ENCODE measurements at regions not wholly inside any gene's neighbourhood (a gene's known extent, or its start where the extent isn't known, plus 50 kb on each side); places are given as distances from the start of the nearest gene placed in this dataset.

GRCh38 chr4:124192544-124192943 is 520.0 kb downstream of the ANKRD50 start:
- Histone ChIP-seq H3K27me3 (replicated peaks) (no peaks in the 10 kb centered on the region), H3K27ac (no peak overlapping the region), H3K4me3 (ENCODE audit: low read depth, low read length) (no peak overlapping the region), H3K36me3 (replicated peaks) (no peaks in the 10 kb centered on the region)
- TF ChIP-seq CTCF (IDR thresholded peaks at IDR 0.05; ENCODE audit: low read depth, low read length, missing control alignments) = no peak
- DNase-seq = no peak
- in situ Hi-C loops (cut with HindIII; ENCODE audit: low pct_ligation_motif_present, low sequenced_read_pairs) = no loop called here

GRCh38 chr4:124199185-124199584 is 513.3 kb downstream of the ANKRD50 start:
- H3K27me3 ChIP-seq (replicated peaks) = no peaks in the 10 kb centered on the region
- TF ChIP-seq CTCF (IDR thresholded peaks at IDR 0.05; ENCODE audit: low read depth, low read length, missing control alignments) = no peak
- in situ Hi-C loops (cut with HindIII; ENCODE audit: low pct_ligation_motif_present, low sequenced_read_pairs) = no loop called here
- H3K36me3 ChIP-seq (replicated peaks) = no peaks in the 10 kb centered on the region
- no peak for DNase-seq
- H3K27ac ChIP-seq = no peak overlapping the region
- no peak overlapping the region for H3K4me3 ChIP-seq (ENCODE audit: low read depth, low read length)

- TF ChIP-seq CTCF (IDR thresholded peaks at IDR 0.05; ENCODE audit: low read depth, low read length, missing control alignments) = no peak
- peak overlapping the region; percentile 30 for H3K27ac ChIP-seq
- no peaks in the 10 kb centered on the region for H3K27me3 ChIP-seq (replicated peaks)
- H3K4me3 ChIP-seq (ENCODE audit: low read depth, low read length) = no peak overlapping the region
- DNase-seq = no peak
- in situ Hi-C loops (cut with HindIII; ENCODE audit: low pct_ligation_motif_present, low sequenced_read_pairs) = no loop called here
- H3K36me3 ChIP-seq (replicated peaks) = no peaks in the 10 kb centered on the region
Measured at GRCh38 chr4:124199755-124200154, 512.8 kb downstream of the ANKRD50 start.

GRCh38 chr4:124201636-124202035 is 510.9 kb downstream of the ANKRD50 start:
- no peaks in the 10 kb centered on the region for H3K36me3 ChIP-seq (replicated peaks)
- H3K4me3 ChIP-seq (ENCODE audit: low read depth, low read length) = no peak overlapping the region
- TF ChIP-seq CTCF (IDR thresholded peaks at IDR 0.05; ENCODE audit: low read depth, low read length, missing control alignments) = no peak
- no peak overlapping the region for H3K27ac ChIP-seq
- H3K27me3 ChIP-seq (replicated peaks) = no peaks in the 10 kb centered on the region
- no peak for DNase-seq
- in situ Hi-C loops (cut with HindIII; ENCODE audit: low pct_ligation_motif_present, low sequenced_read_pairs) = no loop called here

GRCh38 chr4:124202099-124202498 is 510.4 kb downstream of the ANKRD50 start:
- no peak overlapping the region for H3K27ac ChIP-seq
- H3K4me3 ChIP-seq (ENCODE audit: low read depth, low read length) = no peak overlapping the region
- TF ChIP-seq CTCF (IDR thresholded peaks at IDR 0.05; ENCODE audit: low read depth, low read length, missing control alignments) = peak; percentile 33
- in situ Hi-C loops (cut with HindIII; ENCODE audit: low pct_ligation_motif_present, low sequenced_read_pairs) = no loop called here
- no peaks in the 10 kb centered on the region for H3K36me3 ChIP-seq (replicated peaks)
- no peaks in the 10 kb centered on the region for H3K27me3 ChIP-seq (replicated peaks)
- DNase-seq = no peak

- no peak for TF ChIP-seq CTCF (IDR thresholded peaks at IDR 0.05; ENCODE audit: low read depth, low read length, missing control alignments)
- Histone ChIP-seq H3K27me3 (replicated peaks) (no peaks in the 10 kb centered on the region), H3K27ac (peak overlapping the region; percentile 27), H3K36me3 (replicated peaks) (no peaks in the 10 kb centered on the region), H3K4me3 (ENCODE audit: low read depth, low read length) (no peak overlapping the region)
- in situ Hi-C loops (cut with HindIII; ENCODE audit: low pct_ligation_motif_present, low sequenced_read_pairs) = no loop called here
- peak; percentile 9 for DNase-seq
Measured at GRCh38 chr4:124203613-124204238, 508.8 kb downstream of the ANKRD50 start.

All from brain microvascular endothelial cell (primary cell).